Thyroid gland (tissue), 4 donors: ENCODE measurements at regions not wholly inside any gene's neighbourhood (a gene's known extent, or its start where the extent isn't known, plus 50 kb on each side); places are given as distances from the start of the nearest gene placed in this dataset.

Experiments used
- DNase-seq, 2 donors: peaks; one replicate each; pipeline ENCODE4 v3.0.0-alpha.2; 2019
- H3K27ac ChIP-seq, 3 donors: fragments of 200-600 bp; sonication (generic); 1 replicate in 2 of 3; 2 replicates in 1 of 3; pipeline ENCODE4 v1.5.1; 2016 to 2019; ENCODE audit warnings: mild to moderate bottlenecking in 1 of 3, moderate library complexity in 1 of 3
- H3K27me3 ChIP-seq: fragments of 200-600 bp; sonication (generic); one replicate; pipeline ENCODE4 v1.5.1; 2019
- H3K36me3 ChIP-seq, 2 donors: fragments of 200-600 bp; sonication (generic); one replicate each; pipeline ENCODE4 v1.5.1; 2016 to 2019
- H3K4me1 ChIP-seq, 2 donors: fragments of 200-600 bp; sonication (generic); one replicate each; pipeline ENCODE4 v1.5.1; 2017 to 2019
- H3K4me3 ChIP-seq, 3 donors: fragments of 200-600 bp; sonication (generic); replicated peaks in 1 of 3; 1 replicate in 2 of 3; 2 replicates in 1 of 3; pipeline ENCODE4 v1.5.1; 2016; ENCODE audit warnings: mild to moderate bottlenecking in 1 of 3
- H3K9me3 ChIP-seq: fragments of 200-600 bp; sonication (generic); one replicate; pipeline ENCODE4 v1.5.1; 2017
- CTCF ChIP-seq, 6 experiments: fragments of 200-600 bp in 3 of 6; fragments of 450-650 bp in 3 of 6; sonication (generic) in 3 of 6; IDR thresholded peaks; one replicate each; pipeline ENCODE4 v1.5.1; 2016 to 2019; ENCODE audit warnings: antibody characterized with exemption in 6 of 6, mild to moderate bottlenecking in 2 of 6, inconsistent platforms in 1 of 6, moderate library complexity in 1 of 6
- POLR2A ChIP-seq, 2 donors: fragments of 450-650 bp; IDR thresholded peaks; one replicate each; pipeline ENCODE4 v1.6.1; 2017; ENCODE audit warnings: antibody characterized with exemption in 2 of 2, mild to moderate bottlenecking in 2 of 2, moderate library complexity in 1 of 2
- WGBS, 2 donors: methylation state at CpG; one replicate each; pipeline ENCODE4 v1.1.5; 2017; 5-methylcytosine and 5-hydroxymethylcytosine counted together
- intact Hi-C: fragments of 100-400 bp; cut with DNase I; formaldehyde crosslinking; loops from one replicate; pipeline ENCODE4 v1.15.1; 2023

- no peaks in the 10 kb centered on the region for H3K27me3 ChIP-seq
- TF ChIP-seq CTCF (IDR thresholded peaks at IDR 0.05) = no peak
- no peak for TF ChIP-seq POLR2A (IDR thresholded peaks at IDR 0.05)
- no peak overlapping the region for H3K4me3 ChIP-seq
- no peaks in the 10 kb centered on the region for H3K4me1 ChIP-seq
- no peaks in the 10 kb centered on the region for H3K36me3 ChIP-seq
- no peaks in the 10 kb centered on the region for H3K9me3 ChIP-seq
- H3K27ac ChIP-seq = no peak overlapping the region
- 78 to 80% methylated on average over 4 of the region's 4 CpGs for WGBS, 2 donors
- intact Hi-C loops = loop anchor here (5.0 kb wide), 1 partner anchor 238 kb away; no protein-coding TSS in a partner anchor
- DNase-seq = no peak
Observed at GRCh38 chr7:21269021-21269420, 158.9 kb upstream of the SP4 start.

- no peaks in the 10 kb centered on the region for H3K27me3 ChIP-seq
- WGBS, 2 donors = 52 to 67% methylated on average over 5 of the region's 5 CpGs
- no peak overlapping the region for H3K4me3 ChIP-seq
- TF ChIP-seq CTCF (IDR thresholded peaks at IDR 0.05) (no peak), POLR2A (IDR thresholded peaks at IDR 0.05) (no peak)
- no peaks in the 10 kb centered on the region for H3K9me3 ChIP-seq
- DNase-seq = no peak
- H3K27ac ChIP-seq = no peak overlapping the region
- intact Hi-C loops = no loop called here
- no peaks in the 10 kb centered on the region for H3K36me3 ChIP-seq
- H3K4me1 ChIP-seq = no peaks in the 10 kb centered on the region
Observed at GRCh38 chr7:21276471-21277035, 151.3 kb upstream of the SP4 start.

- H3K36me3 ChIP-seq = no peaks in the 10 kb centered on the region
- H3K4me1 ChIP-seq = no peaks in the 10 kb centered on the region
- no peaks in the 10 kb centered on the region for H3K9me3 ChIP-seq
- DNase-seq = no peak
- H3K27ac ChIP-seq = no peak overlapping the region
- no peaks in the 10 kb centered on the region for H3K27me3 ChIP-seq
- no peak overlapping the region for H3K4me3 ChIP-seq
- TF ChIP-seq POLR2A (IDR thresholded peaks at IDR 0.05) (no peak), CTCF (IDR thresholded peaks at IDR 0.05) (no peak)
- WGBS, 2 donors = 95 to 96% methylated on average over 3 of the region's 3 CpGs
- intact Hi-C loops = no loop called here
Observed at GRCh38 chr7:21278944-21279343, 148.9 kb upstream of the SP4 start.

GRCh38 chr7:21281193-21281592 is 146.7 kb upstream of the SP4 start:
- no peaks in the 10 kb centered on the region for H3K36me3 ChIP-seq
- H3K27ac ChIP-seq = no peak overlapping the region
- H3K4me3 ChIP-seq = no peak overlapping the region
- no peaks in the 10 kb centered on the region for H3K4me1 ChIP-seq
- no peak for DNase-seq
- intact Hi-C loops = no loop called here
- no peak for TF ChIP-seq POLR2A (IDR thresholded peaks at IDR 0.05)
- TF ChIP-seq CTCF (IDR thresholded peaks at IDR 0.05) = no peak
- no peaks in the 10 kb centered on the region for H3K9me3 ChIP-seq
- H3K27me3 ChIP-seq = no peaks in the 10 kb centered on the region

GRCh38 chr7:21293771-21294170 is 134.1 kb upstream of the SP4 start:
- Histone ChIP-seq H3K9me3 (no peaks in the 10 kb centered on the region), H3K4me3 (no peak overlapping the region), H3K27ac (no peak overlapping the region), H3K27me3 (no peaks in the 10 kb centered on the region), H3K36me3 (no peaks in the 10 kb centered on the region), H3K4me1 (no peaks in the 10 kb centered on the region)
- DNase-seq = no peak
- no peak for TF ChIP-seq CTCF (IDR thresholded peaks at IDR 0.05)
- TF ChIP-seq POLR2A (IDR thresholded peaks at IDR 0.05) = no peak
- 98 to 99% methylated on average over 3 of the region's 3 CpGs for WGBS, 2 donors
- intact Hi-C loops = no loop called here
